Activated T-cell treated with anti-CD3 and anti-CD28 coated beads, Interleukin-2, amount 50 U/mL, for 4 hours (primary cell): ENCODE measurements at regions not wholly inside any gene's neighbourhood (a gene's known extent, or its start where the extent isn't known, plus 50 kb on each side); places are given as distances from the start of the nearest gene placed in this dataset.

Experiments
- ATAC-seq, 2 donors: fragments of 200-7000 bp; cut with Tn5 transposase; one replicate each; pipeline ENCODE4 v1.10.0; 2021
- DNase-seq: peaks from one replicate; pipeline ENCODE4 v3.0.0-alpha.2; 2020
- H3K27me3 Mint-ChIP-seq: one replicate; pipeline ENCODE4 v1.8.0; 2021; ENCODE audit warnings: low read depth, mixed read lengths
- H3K36me3 Mint-ChIP-seq: one replicate; pipeline ENCODE4 v1.8.0; 2022; ENCODE audit warnings: mixed read lengths; ENCODE audit not compliant: insufficient read depth
- H3K4me1 Mint-ChIP-seq: one replicate; pipeline ENCODE4 v1.8.0; 2021; ENCODE audit warnings: low read depth, mixed read lengths
- H3K4me3 Mint-ChIP-seq: one replicate; pipeline ENCODE4 v1.8.0; 2021; ENCODE audit warnings: mild to moderate bottlenecking, moderate library complexity, mixed read lengths
- H3K9me3 Mint-ChIP-seq: one replicate; pipeline ENCODE4 v1.8.0; 2021; ENCODE audit warnings: mixed read lengths

- Mint-ChIP-seq H3K9me3 (no peaks in the 10 kb centered on the region), H3K36me3 (no peaks in the 10 kb centered on the region), H3K27me3 (peaks cover 13% of the 10 kb centered on the region), H3K4me1 (no peaks in the 10 kb centered on the region), H3K4me3 (no peak overlapping the region)
- no peak for ATAC-seq
- no peak for DNase-seq
These were observed 434.8 kb upstream of the NPVF start for GRCh38 chr7:25662841-25663800.

GRCh38 chr7:25663877-25664276 is 435.6 kb upstream of the NPVF start:
- Mint-ChIP-seq H3K27me3 (peaks cover 13% of the 10 kb centered on the region), H3K36me3 (no peaks in the 10 kb centered on the region), H3K9me3 (no peaks in the 10 kb centered on the region), H3K4me1 (no peaks in the 10 kb centered on the region), H3K4me3 (no peak overlapping the region)
- DNase-seq (no peak), ATAC-seq (no peak)

- ATAC-seq (no peak), DNase-seq (no peak)
- Mint-ChIP-seq H3K9me3 (no peaks in the 10 kb centered on the region), H3K36me3 (no peaks in the 10 kb centered on the region), H3K4me3 (no peak overlapping the region), H3K4me1 (no peaks in the 10 kb centered on the region), H3K27me3 (peaks cover 13% of the 10 kb centered on the region)
These were observed 436.3 kb upstream of the NPVF start for GRCh38 chr7:25664593-25664992.

GRCh38 chr7:25665374-25665773 is 437.1 kb upstream of the NPVF start:
- Mint-ChIP-seq H3K27me3 (peaks cover 13% of the 10 kb centered on the region), H3K36me3 (no peaks in the 10 kb centered on the region), H3K9me3 (no peaks in the 10 kb centered on the region), H3K4me3 (no peak overlapping the region), H3K4me1 (no peaks in the 10 kb centered on the region)
- DNase-seq (no peak), ATAC-seq (no peak)

GRCh38 chr7:25665903-25666670 is 437.8 kb upstream of the NPVF start:
- no peak overlapping the region for H3K4me3 Mint-ChIP-seq
- no peak for DNase-seq
- no peaks in the 10 kb centered on the region for H3K9me3 Mint-ChIP-seq
- ATAC-seq = no peak
- peaks cover 15% of the 10 kb centered on the region for H3K27me3 Mint-ChIP-seq
- no peaks in the 10 kb centered on the region for H3K36me3 Mint-ChIP-seq
- no peaks in the 10 kb centered on the region for H3K4me1 Mint-ChIP-seq

- H3K9me3 Mint-ChIP-seq = no peaks in the 10 kb centered on the region
- DNase-seq (no peak), ATAC-seq (no peak)
- no peaks in the 10 kb centered on the region for H3K4me1 Mint-ChIP-seq
- H3K36me3 Mint-ChIP-seq = no peaks in the 10 kb centered on the region
- peaks cover 15% of the 10 kb centered on the region for H3K27me3 Mint-ChIP-seq
- no peak overlapping the region for H3K4me3 Mint-ChIP-seq
These were observed 438.4 kb upstream of the NPVF start for GRCh38 chr7:25666671-25667060.

- Mint-ChIP-seq H3K9me3 (no peaks in the 10 kb centered on the region), H3K27me3 (peaks cover 11% of the 10 kb centered on the region), H3K4me3 (no peak overlapping the region), H3K36me3 (no peaks in the 10 kb centered on the region), H3K4me1 (no peaks in the 10 kb centered on the region)
- DNase-seq (no peak), ATAC-seq (no peak)
These were observed 441.0 kb upstream of the NPVF start for GRCh38 chr7:25669281-25669781.

GRCh38 chr7:25669961-25670841 is 441.9 kb upstream of the NPVF start:
- ATAC-seq (no peak), DNase-seq (no peak)
- Mint-ChIP-seq H3K4me1 (no peaks in the 10 kb centered on the region), H3K9me3 (no peaks in the 10 kb centered on the region), H3K4me3 (no peak overlapping the region), H3K27me3 (peaks cover 8% of the 10 kb centered on the region), H3K36me3 (no peaks in the 10 kb centered on the region)

GRCh38 chr7:25671111-25671510 is 442.8 kb upstream of the NPVF start:
- no peak overlapping the region for H3K4me3 Mint-ChIP-seq
- H3K4me1 Mint-ChIP-seq = no peaks in the 10 kb centered on the region
- DNase-seq (no peak), ATAC-seq (no peak)
- H3K36me3 Mint-ChIP-seq = no peaks in the 10 kb centered on the region
- H3K27me3 Mint-ChIP-seq = peaks cover 2% of the 10 kb centered on the region
- H3K9me3 Mint-ChIP-seq = no peaks in the 10 kb centered on the region

- no peak overlapping the region for H3K4me3 Mint-ChIP-seq
- no peaks in the 10 kb centered on the region for H3K4me1 Mint-ChIP-seq
- no peaks in the 10 kb centered on the region for H3K36me3 Mint-ChIP-seq
- peaks cover 2% of the 10 kb centered on the region for H3K27me3 Mint-ChIP-seq
- DNase-seq (no peak), ATAC-seq (no peak)
- H3K9me3 Mint-ChIP-seq = no peaks in the 10 kb centered on the region
These were observed 444.2 kb upstream of the NPVF start for GRCh38 chr7:25672496-25672895.

GRCh38 chr7:25675789-25676474 is 447.6 kb upstream of the NPVF start:
- Mint-ChIP-seq H3K27me3 (no peaks in the 10 kb centered on the region), H3K36me3 (no peaks in the 10 kb centered on the region), H3K4me1 (no peaks in the 10 kb centered on the region), H3K9me3 (no peaks in the 10 kb centered on the region), H3K4me3 (no peak overlapping the region)
- no peak for ATAC-seq
- no peak for DNase-seq

- Mint-ChIP-seq H3K9me3 (no peaks in the 10 kb centered on the region), H3K4me3 (no peak overlapping the region)
These were observed 449.3 kb upstream of the NPVF start for GRCh38 chr7:25677595-25677994.

GRCh38 chr7:25678215-25678614 is 449.9 kb upstream of the NPVF start:
- Mint-ChIP-seq H3K4me3 (no peak overlapping the region), H3K4me1 (no peaks in the 10 kb centered on the region), H3K27me3 (no peaks in the 10 kb centered on the region), H3K36me3 (no peaks in the 10 kb centered on the region), H3K9me3 (no peaks in the 10 kb centered on the region)
- ATAC-seq (no peak), DNase-seq (no peak)

More at GRCh38 chr7:25677595-25677994, 449.3 kb upstream of the NPVF start:
- no peaks in the 10 kb centered on the region for H3K36me3 Mint-ChIP-seq
- no peak for DNase-seq
- H3K27me3 Mint-ChIP-seq = no peaks in the 10 kb centered on the region
- ATAC-seq = no peak
- H3K4me1 Mint-ChIP-seq = no peaks in the 10 kb centered on the region
